Liver (tissue), 8 donors: ENCODE measurements at regions not wholly inside any gene's neighbourhood (a gene's known extent, or its start where the extent isn't known, plus 50 kb on each side); places are given as distances from the start of the nearest gene placed in this dataset.
A peak's percentile ranks its signal among the peaks of the same experiment; 100 is the strongest.

ENCODE experiments used
- DNase-seq: peaks from one replicate; pipeline ENCODE4 v3.0.0-alpha.2; 2017; ENCODE audit warnings: low spot score
- H3K27ac ChIP-seq, 2 donors: one replicate each; pipeline ENCODE4 v1.7.0; 2013; ENCODE audit warnings: inconsistent platforms in 2 of 2, low read length in 2 of 2, control low read depth in 1 of 2, low read depth in 1 of 2, mild to moderate bottlenecking in 1 of 2
- H3K27me3 ChIP-seq, 4 donors: one replicate each; pipeline versions ENCODE4 v1.6.1 to v1.7.0; 2013; ENCODE audit warnings: low read length in 3 of 4, inconsistent platforms in 1 of 4, mild to moderate bottlenecking in 1 of 4, moderate library complexity in 1 of 4; ENCODE audit not compliant: control insufficient read depth in 4 of 4, insufficient read depth in 4 of 4
- H3K36me3 ChIP-seq, 4 donors: one replicate each; pipeline versions ENCODE4 v1.6.1 to v1.7.0; 2013; ENCODE audit warnings: low read length in 3 of 4, mild to moderate bottlenecking in 3 of 4, low read depth in 1 of 4, moderate library complexity in 1 of 4; ENCODE audit not compliant: control insufficient read depth in 4 of 4, insufficient read depth in 3 of 4
- H3K4me1 ChIP-seq, 4 donors: one replicate each; pipeline versions ENCODE4 v1.6.1 to v1.7.0; 2013; ENCODE audit warnings: low read length in 3 of 4, mild to moderate bottlenecking in 3 of 4, moderate library complexity in 1 of 4; ENCODE audit not compliant: control insufficient read depth in 4 of 4, insufficient read depth in 4 of 4
- H3K4me3 ChIP-seq, 3 donors: one replicate each; pipeline versions ENCODE4 v1.6.1 to v1.7.0; 2013; ENCODE audit warnings: low read length in 3 of 3, control low read depth in 1 of 3, low read depth in 1 of 3, mild to moderate bottlenecking in 1 of 3
- H3K9ac ChIP-seq, 2 donors: one replicate each; pipeline ENCODE4 v1.7.0; 2013; ENCODE audit warnings: low read length in 2 of 2, mild to moderate bottlenecking in 2 of 2, moderate library complexity in 2 of 2, control low read depth in 1 of 2, low read depth in 1 of 2
- H3K9me3 ChIP-seq, 4 donors: one replicate each; pipeline versions ENCODE4 v1.6.1 to v1.7.0; 2013; ENCODE audit warnings: low read length in 3 of 4; ENCODE audit not compliant: control insufficient read depth in 4 of 4
- EGR1 ChIP-seq, 2 donors: IDR thresholded peaks; 2 replicates each; pipeline ENCODE4 v1.6.1; 2016 to 2018; ENCODE audit warnings: antibody characterized with exemption in 2 of 2, low read depth in 2 of 2
- FOXA1 ChIP-seq: IDR thresholded peaks from 2 replicates; pipeline ENCODE4 v1.6.1; 2016; ENCODE audit warnings: antibody characterized with exemption
- FOXA2 ChIP-seq: IDR thresholded peaks from 2 replicates; pipeline ENCODE4 v1.6.1; 2016; ENCODE audit warnings: antibody characterized with exemption
- GABPA ChIP-seq, 2 donors: IDR thresholded peaks in 1 of 2; conservative IDR thresholded peaks in 1 of 2; 2 replicates each; pipeline ENCODE4 v1.6.1; 2016; ENCODE audit warnings: antibody characterized with exemption in 2 of 2, mild to moderate bottlenecking in 1 of 2, moderate library complexity in 1 of 2
- HNF4A ChIP-seq, 2 donors: conservative IDR thresholded peaks; 2 replicates each; pipeline ENCODE4 v1.6.1; 2016; ENCODE audit warnings: antibody characterized with exemption in 2 of 2, mild to moderate bottlenecking in 2 of 2
- HNF4G ChIP-seq: IDR thresholded peaks from 2 replicates; pipeline ENCODE4 v1.6.1; 2016; ENCODE audit warnings: antibody characterized with exemption
- NR2F2 ChIP-seq: IDR thresholded peaks from 2 replicates; pipeline ENCODE4 v1.6.1; 2016; ENCODE audit warnings: antibody characterized with exemption
- RAD21 ChIP-seq, 2 donors: IDR thresholded peaks; 2 replicates each; pipeline ENCODE4 v1.6.1; 2016; ENCODE audit warnings: antibody characterized with exemption in 2 of 2, mild to moderate bottlenecking in 2 of 2
- RXRA ChIP-seq, 2 donors: IDR thresholded peaks; 2 replicates each; pipeline ENCODE4 v1.6.1; 2017 to 2018; ENCODE audit warnings: antibody characterized with exemption in 2 of 2, mild to moderate bottlenecking in 1 of 2
- SP1 ChIP-seq: IDR thresholded peaks from 2 replicates; pipeline ENCODE4 v1.6.1; 2018; ENCODE audit warnings: antibody characterized with exemption, mild to moderate bottlenecking
- TAF1 ChIP-seq: conservative IDR thresholded peaks from 2 replicates; pipeline ENCODE4 v1.6.1; 2016; ENCODE audit warnings: antibody characterized with exemption, mild to moderate bottlenecking
- YY1 ChIP-seq: IDR thresholded peaks from 2 replicates; pipeline ENCODE4 v1.6.1; 2016; ENCODE audit warnings: antibody characterized with exemption, mild to moderate bottlenecking
- WGBS: extraction: QIAGEN DNeasy Blood & Tissue Kit; methylation state at CpG from one replicate; pipeline ENCODE4 v1.1.7; 2013; 5-methylcytosine and 5-hydroxymethylcytosine counted together
- TF ChIP-seq, protein P1 (sequence below): IDR thresholded peaks from 2 replicates; pipeline ENCODE4 v1.6.1; 2016; ENCODE audit warnings: antibody characterized with exemption
- TF ChIP-seq, protein P2 (sequence below): fragments of 150-350 bp; IDR thresholded peaks from 2 replicates; pipeline ENCODE4 v1.5.1; 2017; ENCODE audit warnings: improper control_type of control experiment, low read depth, low read length; ENCODE audit not compliant: missing input control
- TF ChIP-seq, protein P3 (sequence below): IDR thresholded peaks from 2 replicates; pipeline ENCODE4 v1.6.1; 2016; ENCODE audit warnings: antibody characterized with exemption
- TF ChIP-seq, protein P4 (sequence below): IDR thresholded peaks from 2 replicates; pipeline ENCODE4 v1.6.1; 2016; ENCODE audit warnings: antibody characterized with exemption, mild to moderate bottlenecking
- TF ChIP-seq, protein P5 (sequence below): IDR thresholded peaks from 2 replicates; pipeline ENCODE4 v1.6.1; 2016; ENCODE audit warnings: antibody characterized with exemption
- donor health status: healthy.
- donor health status: healthy.
- donor health status: healthy.
- donor health status: healthy.
- donor health status: healthy.

DNA sequence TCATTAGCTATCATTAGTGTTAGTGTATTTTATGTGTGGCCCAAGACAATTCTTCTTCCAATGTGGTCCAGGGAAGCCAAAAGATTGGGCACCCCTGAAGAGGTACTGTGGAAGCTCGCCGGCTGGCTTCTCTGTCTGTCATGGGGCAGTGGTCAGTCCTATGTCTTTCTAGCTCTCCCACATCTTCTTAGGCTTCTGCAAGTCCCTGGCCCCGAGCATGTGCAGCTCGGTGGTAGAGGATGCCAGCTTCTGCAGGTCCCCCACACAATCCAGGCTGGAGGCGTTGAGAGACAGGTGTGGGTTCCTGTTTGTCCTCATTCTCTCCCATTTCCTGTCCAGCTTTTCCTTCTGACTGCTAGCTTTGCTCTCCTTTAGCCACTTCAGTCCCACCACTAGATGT lies 134.1 kb upstream of the NALF2 start:
- Histone ChIP-seq H3K4me1 (no peaks in the 10 kb centered on the region), H3K27me3 (peaks cover 0 to 3% (median 0%) of the 10 kb centered on the region in 4 donors), H3K9ac (no peak overlapping the region), H3K9me3 (peaks cover 0 to 1% (median 0%) of the 10 kb centered on the region in 4 donors), H3K27ac (no peak overlapping the region), H3K4me3 (no peak overlapping the region), H3K36me3 (no peaks in the 10 kb centered on the region)
- no peak for DNase-seq
- WGBS: 93% methylated on average over 5 of the region's 5 CpGs
- TF ChIP-seq RXRA (IDR thresholded peaks at IDR 0.05) (no peak), SP1 (no peak), TAF1 (no peak), FOXA1 (no peak), HNF4G (no peak), GABPA (IDR thresholded peaks at IDR 0.05 in 1 of 2, conservative IDR thresholded peaks at IDR 0.05 in 1 of 2) (no peak), NR2F2 (no peak), HNF4A (conservative IDR thresholded peaks at IDR 0.05) (no peak), YY1 (no peak), EGR1 (IDR thresholded peaks at IDR 0.05; ENCODE audit: low read depth in 2 of 2) (no peak), FOXA2 (no peak), RAD21 (IDR thresholded peaks at IDR 0.05) (no peak)
- TF ChIP-seq, protein P1, sequence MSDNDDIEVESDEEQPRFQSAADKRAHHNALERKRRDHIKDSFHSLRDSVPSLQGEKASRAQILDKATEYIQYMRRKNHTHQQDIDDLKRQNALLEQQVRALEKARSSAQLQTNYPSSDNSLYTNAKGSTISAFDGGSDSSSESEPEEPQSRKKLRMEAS: no peak
- TF ChIP-seq, protein P2, sequence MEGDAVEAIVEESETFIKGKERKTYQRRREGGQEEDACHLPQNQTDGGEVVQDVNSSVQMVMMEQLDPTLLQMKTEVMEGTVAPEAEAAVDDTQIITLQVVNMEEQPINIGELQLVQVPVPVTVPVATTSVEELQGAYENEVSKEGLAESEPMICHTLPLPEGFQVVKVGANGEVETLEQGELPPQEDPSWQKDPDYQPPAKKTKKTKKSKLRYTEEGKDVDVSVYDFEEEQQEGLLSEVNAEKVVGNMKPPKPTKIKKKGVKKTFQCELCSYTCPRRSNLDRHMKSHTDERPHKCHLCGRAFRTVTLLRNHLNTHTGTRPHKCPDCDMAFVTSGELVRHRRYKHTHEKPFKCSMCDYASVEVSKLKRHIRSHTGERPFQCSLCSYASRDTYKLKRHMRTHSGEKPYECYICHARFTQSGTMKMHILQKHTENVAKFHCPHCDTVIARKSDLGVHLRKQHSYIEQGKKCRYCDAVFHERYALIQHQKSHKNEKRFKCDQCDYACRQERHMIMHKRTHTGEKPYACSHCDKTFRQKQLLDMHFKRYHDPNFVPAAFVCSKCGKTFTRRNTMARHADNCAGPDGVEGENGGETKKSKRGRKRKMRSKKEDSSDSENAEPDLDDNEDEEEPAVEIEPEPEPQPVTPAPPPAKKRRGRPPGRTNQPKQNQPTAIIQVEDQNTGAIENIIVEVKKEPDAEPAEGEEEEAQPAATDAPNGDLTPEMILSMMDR: no peak
- TF ChIP-seq, protein P3, sequence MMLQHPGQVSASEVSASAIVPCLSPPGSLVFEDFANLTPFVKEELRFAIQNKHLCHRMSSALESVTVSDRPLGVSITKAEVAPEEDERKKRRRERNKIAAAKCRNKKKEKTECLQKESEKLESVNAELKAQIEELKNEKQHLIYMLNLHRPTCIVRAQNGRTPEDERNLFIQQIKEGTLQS: no peak
- TF ChIP-seq, protein P4, sequence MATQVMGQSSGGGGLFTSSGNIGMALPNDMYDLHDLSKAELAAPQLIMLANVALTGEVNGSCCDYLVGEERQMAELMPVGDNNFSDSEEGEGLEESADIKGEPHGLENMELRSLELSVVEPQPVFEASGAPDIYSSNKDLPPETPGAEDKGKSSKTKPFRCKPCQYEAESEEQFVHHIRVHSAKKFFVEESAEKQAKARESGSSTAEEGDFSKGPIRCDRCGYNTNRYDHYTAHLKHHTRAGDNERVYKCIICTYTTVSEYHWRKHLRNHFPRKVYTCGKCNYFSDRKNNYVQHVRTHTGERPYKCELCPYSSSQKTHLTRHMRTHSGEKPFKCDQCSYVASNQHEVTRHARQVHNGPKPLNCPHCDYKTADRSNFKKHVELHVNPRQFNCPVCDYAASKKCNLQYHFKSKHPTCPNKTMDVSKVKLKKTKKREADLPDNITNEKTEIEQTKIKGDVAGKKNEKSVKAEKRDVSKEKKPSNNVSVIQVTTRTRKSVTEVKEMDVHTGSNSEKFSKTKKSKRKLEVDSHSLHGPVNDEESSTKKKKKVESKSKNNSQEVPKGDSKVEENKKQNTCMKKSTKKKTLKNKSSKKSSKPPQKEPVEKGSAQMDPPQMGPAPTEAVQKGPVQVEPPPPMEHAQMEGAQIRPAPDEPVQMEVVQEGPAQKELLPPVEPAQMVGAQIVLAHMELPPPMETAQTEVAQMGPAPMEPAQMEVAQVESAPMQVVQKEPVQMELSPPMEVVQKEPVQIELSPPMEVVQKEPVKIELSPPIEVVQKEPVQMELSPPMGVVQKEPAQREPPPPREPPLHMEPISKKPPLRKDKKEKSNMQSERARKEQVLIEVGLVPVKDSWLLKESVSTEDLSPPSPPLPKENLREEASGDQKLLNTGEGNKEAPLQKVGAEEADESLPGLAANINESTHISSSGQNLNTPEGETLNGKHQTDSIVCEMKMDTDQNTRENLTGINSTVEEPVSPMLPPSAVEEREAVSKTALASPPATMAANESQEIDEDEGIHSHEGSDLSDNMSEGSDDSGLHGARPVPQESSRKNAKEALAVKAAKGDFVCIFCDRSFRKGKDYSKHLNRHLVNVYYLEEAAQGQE: no peak
- TF ChIP-seq, protein P5, sequence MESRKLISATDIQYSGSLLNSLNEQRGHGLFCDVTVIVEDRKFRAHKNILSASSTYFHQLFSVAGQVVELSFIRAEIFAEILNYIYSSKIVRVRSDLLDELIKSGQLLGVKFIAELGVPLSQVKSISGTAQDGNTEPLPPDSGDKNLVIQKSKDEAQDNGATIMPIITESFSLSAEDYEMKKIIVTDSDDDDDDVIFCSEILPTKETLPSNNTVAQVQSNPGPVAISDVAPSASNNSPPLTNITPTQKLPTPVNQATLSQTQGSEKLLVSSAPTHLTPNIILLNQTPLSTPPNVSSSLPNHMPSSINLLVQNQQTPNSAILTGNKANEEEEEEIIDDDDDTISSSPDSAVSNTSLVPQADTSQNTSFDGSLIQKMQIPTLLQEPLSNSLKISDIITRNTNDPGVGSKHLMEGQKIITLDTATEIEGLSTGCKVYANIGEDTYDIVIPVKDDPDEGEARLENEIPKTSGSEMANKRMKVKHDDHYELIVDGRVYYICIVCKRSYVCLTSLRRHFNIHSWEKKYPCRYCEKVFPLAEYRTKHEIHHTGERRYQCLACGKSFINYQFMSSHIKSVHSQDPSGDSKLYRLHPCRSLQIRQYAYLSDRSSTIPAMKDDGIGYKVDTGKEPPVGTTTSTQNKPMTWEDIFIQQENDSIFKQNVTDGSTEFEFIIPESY: no peak

DNA sequence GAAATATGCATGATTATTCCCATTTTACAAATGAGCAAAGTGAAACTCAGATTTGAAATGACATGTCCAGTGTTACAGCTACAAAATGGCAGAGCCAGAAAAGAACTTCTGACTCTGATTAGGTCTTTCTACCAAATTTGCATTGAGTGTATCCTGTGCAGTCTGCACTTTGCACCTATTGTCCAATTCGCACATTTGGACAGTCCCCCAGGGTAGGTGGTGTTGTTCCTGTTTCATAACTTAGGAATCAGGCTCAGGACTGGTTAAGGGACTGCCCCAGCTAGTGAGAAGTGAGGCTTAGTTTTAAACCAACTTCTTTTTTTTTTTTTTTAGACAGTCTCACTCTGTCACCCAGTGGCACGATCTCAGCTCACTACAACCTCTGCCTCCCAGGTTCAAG lies 137.9 kb upstream of the NALF2 start:
- H3K36me3 ChIP-seq: no peaks in the 10 kb centered on the region
- 77% methylated on average over 2 of the region's 2 CpGs for WGBS
- H3K9me3 ChIP-seq: no peaks in the 10 kb centered on the region
- H3K27me3 ChIP-seq: no peaks in the 10 kb centered on the region
- no peak overlapping the region for H3K9ac ChIP-seq
- no peak overlapping the region for H3K4me3 ChIP-seq
- no peak for DNase-seq
- TF ChIP-seq, protein P3: no peak
- TF ChIP-seq HNF4A (conservative IDR thresholded peaks at IDR 0.05) (peak; percentile 9 to 10), YY1 (no peak), HNF4G (no peak)
- H3K27ac ChIP-seq: no peak overlapping the region
- no peaks in the 10 kb centered on the region for H3K4me1 ChIP-seq
